ENCODE measurements at regions not wholly inside any gene's neighbourhood (a gene's known extent, or its start where the extent isn't known, plus 50 kb on each side); places are given as distances from the start of the nearest gene placed in this dataset.

DNA sequence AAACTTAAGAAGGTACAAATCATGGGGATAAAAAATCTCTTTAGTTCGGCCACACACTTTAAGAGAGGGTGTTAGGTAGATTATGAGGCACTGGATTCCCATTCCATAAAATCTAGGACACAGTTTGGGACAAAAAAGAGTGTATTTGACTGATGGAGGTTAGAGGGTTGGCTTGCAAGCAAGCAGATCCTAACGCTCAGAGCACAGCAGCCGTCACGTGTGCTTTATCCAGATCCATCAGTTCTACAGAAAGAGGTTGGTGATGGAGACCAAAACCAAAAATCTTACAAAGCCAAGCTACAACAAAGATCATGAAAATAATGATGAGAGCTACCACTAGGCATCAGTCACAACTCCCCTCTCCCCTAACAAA, 549.4 kb downstream of the TNS3 start:
- no peak for DNase-seq (ENCODE audit: extremely low read depth in 1 of 11, low read depth in 9 of 11, low spot score in 4 of 11)

- peak in 1 of 11 donors; percentile 49 for DNase-seq (ENCODE audit: extremely low read depth in 1 of 11, low read depth in 9 of 11, low spot score in 4 of 11)
Measured at GRCh38 chr7:47031786-47032535, 550.0 kb downstream of the TNS3 start.

GRCh38 chr7:47028284-47028683, 553.6 kb downstream of the TNS3 start:
- DNase-seq (ENCODE audit: extremely low read depth in 1 of 11, low read depth in 9 of 11, low spot score in 4 of 11): no peak

- no peak for DNase-seq (ENCODE audit: extremely low read depth in 1 of 11, low read depth in 9 of 11, low spot score in 4 of 11)
Measured at GRCh38 chr7:47027695-47028240, 554.1 kb downstream of the TNS3 start.

GRCh38 chr7:47026780-47027361, 555.0 kb downstream of the TNS3 start:
- no peak for DNase-seq (ENCODE audit: extremely low read depth in 1 of 11, low read depth in 9 of 11, low spot score in 4 of 11)

GRCh38 chr7:47024991-47025390, 556.9 kb downstream of the TNS3 start:
- no peak for DNase-seq (ENCODE audit: extremely low read depth in 1 of 11, low read depth in 9 of 11, low spot score in 4 of 11)

DNA sequence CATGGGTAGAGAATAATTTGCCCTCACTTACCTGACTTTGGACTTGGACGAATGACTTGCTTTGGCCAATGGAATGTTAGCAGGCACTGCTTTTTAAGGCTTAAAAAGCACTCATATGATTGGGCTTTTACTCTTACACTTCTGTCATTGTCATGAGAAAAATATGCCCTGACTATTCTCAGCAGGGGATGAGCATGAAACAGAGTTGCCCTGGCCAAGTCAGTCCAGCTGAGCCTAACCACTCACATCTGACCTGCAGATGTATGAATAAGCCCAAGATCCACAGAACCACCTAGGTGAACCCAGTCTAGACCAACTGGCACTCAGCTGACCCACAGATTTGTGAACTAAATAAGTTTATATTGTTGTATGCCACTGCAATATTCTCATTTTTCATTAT, 573.5 kb downstream of the TNS3 start:
- DNase-seq (ENCODE audit: extremely low read depth in 1 of 11, low read depth in 9 of 11, low spot score in 4 of 11): no peak

DNA sequence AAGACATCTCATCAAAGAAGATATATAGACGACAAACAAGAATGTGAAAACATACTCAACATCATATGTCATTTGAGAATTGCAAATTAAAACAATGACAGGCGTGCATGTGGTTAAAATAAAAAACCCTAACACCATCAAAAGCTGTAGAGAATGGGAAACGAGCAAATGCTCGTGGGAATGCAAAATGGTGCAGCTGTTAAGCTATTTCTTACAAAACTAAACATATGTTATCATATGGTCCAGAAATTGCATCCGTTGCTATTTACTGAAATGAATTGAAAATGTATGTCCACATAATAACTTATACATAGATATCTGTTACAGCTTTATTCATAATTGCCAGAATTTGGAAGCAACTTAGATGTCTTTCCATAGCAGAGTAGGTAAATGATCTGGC, 574.4 kb downstream of the TNS3 start:
- no peak for DNase-seq (ENCODE audit: extremely low read depth in 1 of 11, low read depth in 9 of 11, low spot score in 4 of 11)

GRCh38 chr7:47000561-47000960, 581.4 kb downstream of the TNS3 start:
- no peak for DNase-seq (ENCODE audit: extremely low read depth in 1 of 11, low read depth in 9 of 11, low spot score in 4 of 11)

DNA sequence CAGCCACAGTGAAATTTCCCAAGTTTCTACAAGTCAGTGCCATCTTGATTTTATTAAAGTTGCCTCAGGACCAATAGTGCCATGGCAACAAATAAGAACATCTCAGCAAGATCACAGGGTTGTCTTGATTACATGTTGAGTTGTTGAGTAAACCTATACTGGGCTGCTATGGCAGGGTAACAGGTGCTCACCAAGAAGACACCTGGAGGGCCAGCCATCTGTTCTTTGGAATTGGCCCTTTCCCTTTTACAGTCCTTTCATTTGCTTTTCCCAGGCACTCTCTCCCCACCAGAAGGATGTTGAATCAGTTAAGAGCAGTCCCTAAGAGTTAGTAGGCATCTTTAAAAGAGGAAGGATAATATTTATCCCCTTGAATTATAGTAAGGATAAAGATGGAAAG, 582.0 kb downstream of the TNS3 start:
- DNase-seq (ENCODE audit: extremely low read depth in 1 of 11, low read depth in 9 of 11, low spot score in 4 of 11): no peak

DNA sequence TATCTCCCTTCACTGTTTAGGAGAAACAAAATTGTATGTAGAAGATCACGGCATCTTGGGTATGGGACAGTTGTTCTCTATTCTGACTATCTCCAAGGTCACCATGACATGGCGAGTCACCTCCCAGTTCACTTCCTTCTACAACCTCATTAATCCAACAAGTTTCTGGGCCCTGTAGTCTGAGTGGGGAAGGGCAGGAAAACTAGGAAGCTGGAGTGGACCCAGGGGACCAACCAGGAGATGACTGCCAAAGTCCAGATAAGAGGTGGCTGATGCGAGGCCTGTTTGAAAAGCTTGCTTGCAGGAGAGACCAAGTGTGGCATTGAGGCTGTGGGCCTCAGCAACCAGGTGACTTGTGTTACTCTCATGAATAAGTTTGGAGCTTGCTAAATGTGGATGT, 584.9 kb downstream of the TNS3 start:
- no peak for DNase-seq (ENCODE audit: extremely low read depth in 1 of 11, low read depth in 9 of 11, low spot score in 4 of 11)

GRCh38 chr7:46993396-46993795, 588.5 kb downstream of the TNS3 start:
- no peak for DNase-seq (ENCODE audit: extremely low read depth in 1 of 11, low read depth in 9 of 11, low spot score in 4 of 11)

DNA sequence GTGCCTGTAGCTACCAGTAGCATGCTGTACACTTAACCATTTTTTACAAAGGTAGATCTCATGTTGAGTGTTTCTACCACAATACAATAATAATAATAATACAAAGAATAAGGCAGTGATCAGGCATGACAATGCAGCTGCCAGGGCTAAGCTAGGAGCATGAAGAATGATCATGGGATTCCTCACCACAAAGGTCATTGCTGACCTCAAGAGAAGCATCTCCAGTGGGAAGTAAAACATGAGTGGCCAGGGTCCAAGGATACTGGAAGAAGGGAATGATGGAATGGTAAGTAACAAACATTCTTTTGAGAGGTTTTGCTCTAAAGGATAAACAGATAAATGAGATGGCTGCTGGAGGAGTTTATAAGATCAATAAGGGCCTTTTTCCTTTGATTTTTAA, 591.1 kb downstream of the TNS3 start:
- no peak for DNase-seq (ENCODE audit: extremely low read depth in 1 of 11, low read depth in 9 of 11, low spot score in 4 of 11)

GRCh38 chr7:46989247-46989646, 592.7 kb downstream of the TNS3 start:
- no peak for DNase-seq (ENCODE audit: extremely low read depth in 1 of 11, low read depth in 9 of 11, low spot score in 4 of 11)

DNA sequence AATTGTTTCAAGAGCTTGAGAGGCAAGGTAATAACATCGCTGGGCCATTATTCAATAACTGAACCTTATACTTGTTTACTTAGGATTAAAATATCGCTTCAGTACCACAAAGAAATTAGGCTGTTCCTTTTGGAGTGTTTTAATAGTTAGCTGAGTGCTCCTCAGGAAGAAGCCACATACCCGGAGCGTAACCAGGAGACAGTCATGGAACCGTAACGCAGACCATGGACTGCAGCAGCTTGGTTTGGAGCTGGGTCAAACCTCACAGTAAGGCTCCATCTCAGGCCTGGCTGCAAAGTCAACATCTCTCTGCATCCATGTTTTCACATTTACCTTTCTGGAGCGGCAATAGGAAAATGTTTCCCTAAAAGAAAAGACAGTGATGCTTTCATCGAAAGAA, 599.0 kb downstream of the TNS3 start:
- peak in 4 of 11 donors; percentile 8 to 35 (median 16) for DNase-seq (ENCODE audit: extremely low read depth in 1 of 11, low read depth in 9 of 11, low spot score in 4 of 11)

GRCh38 chr7:46979439-46979838, 602.5 kb downstream of the TNS3 start:
- no peak for DNase-seq (ENCODE audit: extremely low read depth in 1 of 11, low read depth in 9 of 11, low spot score in 4 of 11)

- DNase-seq (ENCODE audit: extremely low read depth in 1 of 11, low read depth in 9 of 11, low spot score in 4 of 11): no peak
Measured at GRCh38 chr7:46975493-46975892, 606.4 kb downstream of the TNS3 start.

GRCh38 chr7:46972205-46972604, 609.7 kb downstream of the TNS3 start:
- DNase-seq (ENCODE audit: extremely low read depth in 1 of 11, low read depth in 9 of 11, low spot score in 4 of 11): no peak

GRCh38 chr7:46970476-46970875, 611.4 kb downstream of the TNS3 start:
- no peak for DNase-seq (ENCODE audit: extremely low read depth in 1 of 11, low read depth in 9 of 11, low spot score in 4 of 11)

DNA sequence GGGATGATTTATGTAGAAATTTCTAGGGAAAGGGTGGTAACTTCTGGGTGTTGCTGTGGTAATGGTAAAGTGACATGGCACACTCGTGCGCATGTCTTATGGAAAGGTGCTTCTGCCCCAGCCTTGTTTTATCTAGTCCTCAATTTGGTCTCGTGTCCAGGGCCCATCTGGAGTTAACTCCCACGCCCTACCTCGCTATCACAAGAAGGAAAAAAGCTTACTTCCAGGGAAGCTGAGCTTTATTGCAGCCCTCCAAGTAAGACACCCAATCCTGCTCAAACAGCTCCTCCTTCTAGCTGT, 611.8 kb downstream of the TNS3 start:
- no peak for DNase-seq (ENCODE audit: extremely low read depth in 1 of 11, low read depth in 9 of 11, low spot score in 4 of 11)

Data from renal cortex interstitium (tissue), 11 donors.